GM23338 (cell line): ENCODE measurements at regions not wholly inside any gene's neighbourhood (a gene's known extent, or its start where the extent isn't known, plus 50 kb on each side); places are given as distances from the start of the nearest gene placed in this dataset.

ENCODE experiments used
- ATAC-seq: fragments of 200-7000 bp; cut with Tn5 transposase; 3 replicates; pipeline ENCODE4 v1.9.1; 2020
- DNase-seq: peaks from one replicate; pipeline ENCODE4 v3.0.0-alpha.2; 2015; ENCODE audit warnings: low spot score
- H2AFZ ChIP-seq: fragments of 200-600 bp; sonication (generic); 2 replicates; pipeline ENCODE4 v1.8.0; 2016; ENCODE audit warnings: antibody characterized with exemption, mild to moderate bottlenecking, moderate library complexity
- H3F3A ChIP-seq: fragments of 200-600 bp; sonication (generic); replicated peaks from 2 replicates; pipeline ENCODE4 v1.8.0; 2017; ENCODE audit warnings: antibody characterized with exemption, mixed run types, low read depth
- H3K27ac ChIP-seq: fragments of 200-600 bp; sonication (generic); 2 replicates; pipeline ENCODE4 v1.6.1; 2016; ENCODE audit warnings: low read depth
- H3K27me3 ChIP-seq: fragments of 200-600 bp; sonication (generic); 2 replicates; pipeline ENCODE4 v1.8.0; 2016; ENCODE audit warnings: mild to moderate bottlenecking, mixed run types, moderate library complexity; ENCODE audit not compliant: insufficient read depth
- H3K36me3 ChIP-seq: fragments of 200-600 bp; sonication (generic); 2 replicates; pipeline ENCODE4 v1.8.0; 2016; ENCODE audit warnings: mild to moderate bottlenecking; ENCODE audit not compliant: insufficient read depth
- H3K4me1 ChIP-seq: fragments of 200-600 bp; sonication (generic); 2 replicates; pipeline ENCODE4 v1.8.0; 2016; ENCODE audit warnings: mild to moderate bottlenecking, moderate library complexity; ENCODE audit not compliant: insufficient read depth
- H3K4me2 ChIP-seq: fragments of 200-600 bp; sonication (generic); 2 replicates; pipeline ENCODE4 v1.7.1; 2017; ENCODE audit warnings: mixed run types
- H3K4me3 ChIP-seq: fragments of 200-600 bp; sonication (generic); 2 replicates; pipeline ENCODE4 v1.6.1; 2016; ENCODE audit warnings: mixed run types
- H3K79me2 ChIP-seq: fragments of 200-600 bp; sonication (generic); replicated peaks from 2 replicates; pipeline ENCODE4 v1.8.0; 2017; ENCODE audit warnings: mild to moderate bottlenecking; ENCODE audit not compliant: insufficient read depth
- H3K9me2 ChIP-seq: fragments of 200-600 bp; sonication (generic); 2 replicates; pipeline ENCODE4 v1.8.0; 2017; ENCODE audit not compliant: insufficient read depth
- H4K20me1 ChIP-seq: fragments of 200-600 bp; sonication (generic); replicated peaks from 2 replicates; pipeline ENCODE4 v1.8.0; 2017; ENCODE audit warnings: mild to moderate bottlenecking; ENCODE audit not compliant: insufficient read depth
- H3K27ac Mint-ChIP-seq: 2 replicates; pipeline ENCODE4 v1.8.0; 2020; ENCODE audit warnings: inconsistent platforms, mild to moderate bottlenecking, moderate library complexity, mixed read lengths
- H3K27me3 Mint-ChIP-seq: 3 replicates; pipeline ENCODE4 v1.8.0; 2022; ENCODE audit warnings: low read depth, mild to moderate bottlenecking, moderate library complexity, mixed read lengths, inconsistent platforms; ENCODE audit not compliant: insufficient read depth, poor library complexity
- H3K36me3 Mint-ChIP-seq: 3 replicates; pipeline ENCODE4 v1.8.0; 2021; ENCODE audit warnings: low read depth, mild to moderate bottlenecking, inconsistent platforms, moderate library complexity, mixed read lengths
- H3K4me1 Mint-ChIP-seq: 3 replicates; pipeline ENCODE4 v1.8.0; 2020; ENCODE audit warnings: mild to moderate bottlenecking, inconsistent platforms, mixed read lengths
- H3K4me3 Mint-ChIP-seq: 3 replicates; pipeline ENCODE4 v1.8.0; 2021; ENCODE audit warnings: moderate library complexity, mild to moderate bottlenecking, inconsistent platforms, mixed read lengths
- H3K9me3 Mint-ChIP-seq: 3 replicates; pipeline ENCODE4 v1.8.0; 2020; ENCODE audit warnings: moderate library complexity, mild to moderate bottlenecking, inconsistent platforms, mixed read lengths
- CREB1 ChIP-seq: fragments of 250-450 bp; sonication (Bioruptor Pico); IDR thresholded peaks from 2 replicates; pipeline ENCODE4 v1.5.0; 2020; ENCODE audit warnings: low read depth, mild to moderate bottlenecking, moderate library complexity
- ETS1 ChIP-seq: IDR thresholded peaks from 2 replicates; pipeline ENCODE4 v1.6.1; 2016; ENCODE audit warnings: antibody characterized with exemption
- EZH2 ChIP-seq: fragments of 200-600 bp; sonication (generic); IDR thresholded peaks from one replicate; pipeline ENCODE4 v1.8.0; 2017; ENCODE audit warnings: antibody characterized with exemption, mild to moderate bottlenecking, low read depth; ENCODE audit not compliant: unreplicated experiment
- EZH2phosphoT487 ChIP-seq: fragments of 200-600 bp; sonication (generic); IDR thresholded peaks from one replicate; pipeline ENCODE4 v1.8.1; 2018; ENCODE audit warnings: antibody characterized with exemption; ENCODE audit not compliant: unreplicated experiment
- JUNB ChIP-seq: IDR thresholded peaks from one replicate; pipeline ENCODE4 v1.6.1; 2016; ENCODE audit warnings: antibody characterized with exemption; ENCODE audit not compliant: unreplicated experiment
- NANOG ChIP-seq: IDR thresholded peaks from 2 replicates; pipeline ENCODE4 v1.6.1; 2016; ENCODE audit warnings: antibody characterized with exemption, borderline replicate concordance
- POLR2AphosphoS5 ChIP-seq: IDR thresholded peaks from 2 replicates; pipeline ENCODE4 v1.6.1; 2016; ENCODE audit warnings: antibody characterized with exemption, low read depth
- REST ChIP-seq: IDR thresholded peaks from one replicate; pipeline ENCODE4 v1.6.1; 2018; ENCODE audit warnings: antibody characterized with exemption; ENCODE audit not compliant: unreplicated experiment
- STAT1 ChIP-seq: IDR thresholded peaks from one replicate; pipeline ENCODE4 v1.6.1; 2016; ENCODE audit warnings: antibody characterized with exemption; ENCODE audit not compliant: unreplicated experiment
- ZNF114 ChIP-seq: fragments of 250-450 bp; sonication (Bioruptor Pico); IDR thresholded peaks from 2 replicates; pipeline ENCODE4 v1.5.0; 2020; ENCODE audit warnings: mild to moderate bottlenecking, moderate library complexity
- ZNF331 ChIP-seq: fragments of 250-450 bp; sonication (Bioruptor Pico); IDR thresholded peaks from 2 replicates; pipeline ENCODE4 v1.5.0; 2020; ENCODE audit warnings: low read depth, mild to moderate bottlenecking, moderate library complexity
- TF ChIP-seq, protein P1 (sequence below), 2 experiments: fragments of 200-600 bp in 1 of 2; sonication (generic) in 1 of 2; conservative IDR thresholded peaks; 2 replicates each; pipeline versions ENCODE4 v1.5.1 to v1.6.1; 2016 to 2017; ENCODE audit warnings: antibody characterized with exemption in 2 of 2, low read depth in 2 of 2, mild to moderate bottlenecking in 2 of 2, moderate library complexity in 1 of 2
- TF ChIP-seq, protein P2 (sequence below): fragments of 250-450 bp; sonication (Bioruptor Pico); IDR thresholded peaks from 2 replicates; pipeline ENCODE4 v1.5.0; 2020; ENCODE audit warnings: mild to moderate bottlenecking, moderate library complexity

- no peaks in the 10 kb centered on the region for H4K20me1 ChIP-seq
- no peaks in the 10 kb centered on the region; the same call in 2 of the 3 replicates for H3K36me3 Mint-ChIP-seq
- H3K36me3 ChIP-seq = no peaks in the 10 kb centered on the region
- H3K4me2 ChIP-seq = no peak overlapping the region
- H3K9me3 Mint-ChIP-seq = peaks cover 4% of the 10 kb centered on the region; the same call in 2 of the 3 replicates
- H3K4me1 ChIP-seq = peaks cover 5% of the 10 kb centered on the region
- no peak overlapping the region for H3K27ac ChIP-seq
- H3K27me3 ChIP-seq = peaks cover 7% of the 10 kb centered on the region
- H3K4me1 Mint-ChIP-seq = peaks cover 21% of the 10 kb centered on the region
- no peak overlapping the region for H3K4me3 Mint-ChIP-seq
- TF ChIP-seq POLR2AphosphoS5 (no peak), STAT1 (no peak), EZH2 (no peak), ZNF114 (CRISPR knock-in tag) (no peak), CREB1 (no peak), REST (no peak), EZH2phosphoT487 (no peak), JUNB (no peak), ETS1 (no peak), NANOG (no peak), ZNF331 (CRISPR knock-in tag) (no peak)
- TF ChIP-seq, protein P1, sequence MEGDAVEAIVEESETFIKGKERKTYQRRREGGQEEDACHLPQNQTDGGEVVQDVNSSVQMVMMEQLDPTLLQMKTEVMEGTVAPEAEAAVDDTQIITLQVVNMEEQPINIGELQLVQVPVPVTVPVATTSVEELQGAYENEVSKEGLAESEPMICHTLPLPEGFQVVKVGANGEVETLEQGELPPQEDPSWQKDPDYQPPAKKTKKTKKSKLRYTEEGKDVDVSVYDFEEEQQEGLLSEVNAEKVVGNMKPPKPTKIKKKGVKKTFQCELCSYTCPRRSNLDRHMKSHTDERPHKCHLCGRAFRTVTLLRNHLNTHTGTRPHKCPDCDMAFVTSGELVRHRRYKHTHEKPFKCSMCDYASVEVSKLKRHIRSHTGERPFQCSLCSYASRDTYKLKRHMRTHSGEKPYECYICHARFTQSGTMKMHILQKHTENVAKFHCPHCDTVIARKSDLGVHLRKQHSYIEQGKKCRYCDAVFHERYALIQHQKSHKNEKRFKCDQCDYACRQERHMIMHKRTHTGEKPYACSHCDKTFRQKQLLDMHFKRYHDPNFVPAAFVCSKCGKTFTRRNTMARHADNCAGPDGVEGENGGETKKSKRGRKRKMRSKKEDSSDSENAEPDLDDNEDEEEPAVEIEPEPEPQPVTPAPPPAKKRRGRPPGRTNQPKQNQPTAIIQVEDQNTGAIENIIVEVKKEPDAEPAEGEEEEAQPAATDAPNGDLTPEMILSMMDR (conservative IDR thresholded peaks at IDR 0.05; ENCODE audit: low read depth in 2 of 2) = no peak
- TF ChIP-seq, protein P2, sequence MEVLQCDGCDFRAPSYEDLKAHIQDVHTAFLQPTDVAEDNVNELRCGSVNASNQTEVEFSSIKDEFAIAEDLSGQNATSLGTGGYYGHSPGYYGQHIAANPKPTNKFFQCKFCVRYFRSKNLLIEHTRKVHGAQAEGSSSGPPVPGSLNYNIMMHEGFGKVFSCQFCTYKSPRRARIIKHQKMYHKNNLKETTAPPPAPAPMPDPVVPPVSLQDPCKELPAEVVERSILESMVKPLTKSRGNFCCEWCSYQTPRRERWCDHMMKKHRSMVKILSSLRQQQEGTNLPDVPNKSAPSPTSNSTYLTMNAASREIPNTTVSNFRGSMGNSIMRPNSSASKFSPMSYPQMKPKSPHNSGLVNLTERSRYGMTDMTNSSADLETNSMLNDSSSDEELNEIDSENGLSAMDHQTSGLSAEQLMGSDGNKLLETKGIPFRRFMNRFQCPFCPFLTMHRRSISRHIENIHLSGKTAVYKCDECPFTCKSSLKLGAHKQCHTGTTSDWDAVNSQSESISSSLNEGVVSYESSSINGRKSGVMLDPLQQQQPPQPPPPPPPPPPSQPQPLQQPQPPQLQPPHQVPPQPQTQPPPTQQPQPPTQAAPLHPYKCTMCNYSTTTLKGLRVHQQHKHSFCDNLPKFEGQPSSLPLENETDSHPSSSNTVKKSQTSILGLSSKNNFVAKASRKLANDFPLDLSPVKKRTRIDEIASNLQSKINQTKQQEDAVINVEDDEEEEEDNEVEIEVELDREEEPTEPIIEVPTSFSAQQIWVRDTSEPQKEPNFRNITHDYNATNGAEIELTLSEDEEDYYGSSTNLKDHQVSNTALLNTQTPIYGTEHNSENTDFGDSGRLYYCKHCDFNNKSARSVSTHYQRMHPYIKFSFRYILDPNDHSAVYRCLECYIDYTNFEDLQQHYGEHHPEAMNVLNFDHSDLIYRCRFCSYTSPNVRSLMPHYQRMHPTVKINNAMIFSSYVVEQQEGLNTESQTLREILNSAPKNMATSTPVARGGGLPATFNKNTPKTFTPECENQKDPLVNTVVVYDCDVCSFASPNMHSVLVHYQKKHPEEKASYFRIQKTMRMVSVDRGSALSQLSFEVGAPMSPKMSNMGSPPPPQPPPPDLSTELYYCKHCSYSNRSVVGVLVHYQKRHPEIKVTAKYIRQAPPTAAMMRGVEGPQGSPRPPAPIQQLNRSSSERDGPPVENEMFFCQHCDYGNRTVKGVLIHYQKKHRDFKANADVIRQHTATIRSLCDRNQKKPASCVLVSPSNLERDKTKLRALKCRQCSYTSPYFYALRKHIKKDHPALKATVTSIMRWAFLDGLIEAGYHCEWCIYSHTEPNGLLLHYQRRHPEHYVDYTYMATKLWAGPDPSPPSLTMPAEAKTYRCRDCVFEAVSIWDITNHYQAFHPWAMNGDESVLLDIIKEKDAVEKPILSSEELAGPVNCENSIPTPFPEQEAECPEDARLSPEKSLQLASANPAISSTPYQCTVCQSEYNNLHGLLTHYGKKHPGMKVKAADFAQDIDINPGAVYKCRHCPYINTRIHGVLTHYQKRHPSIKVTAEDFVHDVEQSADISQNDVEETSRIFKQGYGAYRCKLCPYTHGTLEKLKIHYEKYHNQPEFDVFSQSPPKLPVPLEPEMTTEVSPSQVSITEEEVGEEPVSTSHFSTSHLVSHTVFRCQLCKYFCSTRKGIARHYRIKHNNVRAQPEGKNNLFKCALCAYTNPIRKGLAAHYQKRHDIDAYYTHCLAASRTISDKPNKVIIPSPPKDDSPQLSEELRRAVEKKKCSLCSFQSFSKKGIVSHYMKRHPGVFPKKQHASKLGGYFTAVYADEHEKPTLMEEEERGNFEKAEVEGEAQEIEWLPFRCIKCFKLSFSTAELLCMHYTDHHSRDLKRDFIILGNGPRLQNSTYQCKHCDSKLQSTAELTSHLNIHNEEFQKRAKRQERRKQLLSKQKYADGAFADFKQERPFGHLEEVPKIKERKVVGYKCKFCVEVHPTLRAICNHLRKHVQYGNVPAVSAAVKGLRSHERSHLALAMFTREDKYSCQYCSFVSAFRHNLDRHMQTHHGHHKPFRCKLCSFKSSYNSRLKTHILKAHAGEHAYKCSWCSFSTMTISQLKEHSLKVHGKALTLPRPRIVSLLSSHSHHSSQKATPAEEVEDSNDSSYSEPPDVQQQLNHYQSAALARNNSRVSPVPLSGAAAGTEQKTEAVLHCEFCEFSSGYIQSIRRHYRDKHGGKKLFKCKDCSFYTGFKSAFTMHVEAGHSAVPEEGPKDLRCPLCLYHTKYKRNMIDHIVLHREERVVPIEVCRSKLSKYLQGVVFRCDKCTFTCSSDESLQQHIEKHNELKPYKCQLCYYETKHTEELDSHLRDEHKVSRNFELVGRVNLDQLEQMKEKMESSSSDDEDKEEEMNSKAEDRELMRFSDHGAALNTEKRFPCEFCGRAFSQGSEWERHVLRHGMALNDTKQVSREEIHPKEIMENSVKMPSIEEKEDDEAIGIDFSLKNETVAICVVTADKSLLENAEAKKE (CRISPR knock-in tag) = no peak
- peaks cover 12% of the 10 kb centered on the region for H3K27me3 Mint-ChIP-seq
- no peak overlapping the region for H2AFZ ChIP-seq
- no peak overlapping the region for H3K4me3 ChIP-seq
- no peaks in the 10 kb centered on the region for H3F3A ChIP-seq
- no peak for DNase-seq
- H3K27ac Mint-ChIP-seq = no peak overlapping the region
- no peaks in the 10 kb centered on the region for H3K79me2 ChIP-seq
- peaks cover 3% of the 10 kb centered on the region; the same call in 1 of the 2 replicates for H3K9me2 ChIP-seq
- no peak for ATAC-seq
Measured at GRCh38 chr10:44858017-44858371, 53.1 kb upstream of the TMEM72 start.
